Heart right ventricle (tissue), 16 donors: ENCODE measurements at regions not wholly inside any gene's neighbourhood (a gene's known extent, or its start where the extent isn't known, plus 50 kb on each side); places are given as distances from the start of the nearest gene placed in this dataset.

Source experiments
- ATAC-seq, 8 donors: fragments of 200-7000 bp; cut with Tn5 transposase; one replicate each; pipeline ENCODE4 v1.9.1; 2020; ENCODE audit warnings: mild to moderate bottlenecking in 8 of 8, moderate library complexity in 8 of 8, moderate number of reproducible peaks in 1 of 8
- DNase-seq, 2 donors: peaks; one replicate each; pipeline ENCODE4 v3.0.0-alpha.2; 2020
- H3K27ac ChIP-seq, 10 donors: fragments of 200-600 bp; sonication (generic) in 2 of 10; one replicate each; pipeline versions ENCODE4 v1.5.0 to v1.8.0; 2020 to 2022; ENCODE audit warnings: mild to moderate bottlenecking in 3 of 10
- H3K27me3 ChIP-seq, 7 donors: fragments of 200-600 bp; one replicate each; pipeline ENCODE4 v1.8.0; 2021 to 2022; ENCODE audit warnings: mild to moderate bottlenecking in 2 of 7
- H3K36me3 ChIP-seq, 9 donors: fragments of 200-600 bp; sonication (generic) in 1 of 9; one replicate each; pipeline versions ENCODE4 v1.5.0 to v1.8.0; 2020 to 2022; ENCODE audit warnings: mild to moderate bottlenecking in 2 of 9
- H3K4me1 ChIP-seq, 9 donors: fragments of 200-600 bp; sonication (generic) in 1 of 9; one replicate each; pipeline versions ENCODE4 v1.5.0 to v1.8.0; 2020 to 2022; ENCODE audit warnings: mild to moderate bottlenecking in 4 of 9
- H3K4me3 ChIP-seq, 10 donors: fragments of 200-600 bp; sonication (generic) in 2 of 10; one replicate each; pipeline versions ENCODE4 v1.5.0 to v1.8.0; 2020 to 2022; ENCODE audit warnings: mild to moderate bottlenecking in 7 of 10, moderate library complexity in 2 of 10
- H3K9me3 ChIP-seq, 11 donors: fragments of 200-600 bp in 10 of 11; sonication (generic) in 2 of 11; one replicate each; pipeline versions ENCODE4 v1.5.0 to v1.8.0; 2013 to 2022; ENCODE audit warnings: mild to moderate bottlenecking in 2 of 11, control low read depth in 1 of 11, moderate library complexity in 1 of 11
- WGBS, 2 donors: extraction: QIAGEN DNeasy Blood & Tissue Kit; methylation state at CpG; one replicate each; pipeline ENCODE4 v1.1.7; 2013; ENCODE audit warnings: inconsistent platforms in 1 of 2; 5-methylcytosine and 5-hydroxymethylcytosine counted together
- intact Hi-C, 10 donors: fragments of 100-400 bp; cut with DNase I; formaldehyde crosslinking; loops; one replicate each; pipeline versions ENCODE4 v1.11.1 to v1.14.2; 2022
- TF ChIP-seq, protein P1 (sequence below), 9 donors: fragments of 200-600 bp; sonication (generic) in 2 of 9; IDR thresholded peaks; one replicate each; pipeline versions ENCODE4 v1.5.0 to v1.8.0; 2021 to 2022; ENCODE audit warnings: antibody characterized with exemption in 9 of 9, mild to moderate bottlenecking in 5 of 9, moderate library complexity in 1 of 9
- donor health status: Arrhythmogenic right ventricular cardiomyopathy.
- donor health status: ischemic (EF 13 %, LVEDD 7.1; RV severe dilation, severe dysfunction).
- donor health status: healthy with polysubstance abuse.
- donor health status: DM: no; HTN: yes; CAD: no.
- donor health status: DM: no; HTN: no; CAD: no.
- donor health status: ischemic (EF 25% LVEDD 6.9; RV normal size, moderate dysfunction).
- donor health status: ischemic (EF 25% LVEDD 5.7; RV mildly dilated, moderate dysfunction).
- donor health status: healthy.
- donor health status: DM: yes; HTN: yes; CAD: no.
- donor health status: Ischemic cardiomyopathy.
- donor health status: ischemic (EF 35%, LVEDD 5.7; RV mildly dilated, moderate dysfunction).
- donor health status: nonischemic (EF 11% LVEDD 7.7; RV severe dilation, severe dysfunction).
- donor health status: DM: yes; HTN: yes; CAD: no.
- donor health status: PGD.
- donor health status: ischemic (EF 29% LVEDD 5.4; RV normal size, mild dysfunction).
- donor health status: nonischemic (EF 23%, LVEDD 6.1; RV moderate dilation, normal function).

DNA sequence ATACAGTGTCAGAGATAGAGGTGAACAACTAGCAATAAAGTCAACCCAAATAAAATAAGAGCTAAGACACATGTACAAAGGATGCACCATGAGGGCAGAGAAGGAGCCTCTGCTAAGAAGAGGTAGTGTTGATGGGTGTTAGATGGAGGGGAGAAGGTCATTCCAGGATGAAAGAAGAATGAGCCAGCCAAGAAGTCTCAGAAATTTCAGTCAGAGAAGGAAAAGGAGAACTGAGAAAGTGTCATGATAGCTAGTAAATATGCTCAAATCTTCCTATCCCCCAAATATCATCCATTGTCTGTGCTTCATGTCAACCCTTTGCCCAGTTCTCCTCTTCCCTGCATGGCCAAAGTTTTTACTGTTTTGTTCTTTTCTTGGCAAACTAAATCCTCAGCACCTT is 225.2 kb upstream of the BTG1 start:
- TF ChIP-seq, protein P1, sequence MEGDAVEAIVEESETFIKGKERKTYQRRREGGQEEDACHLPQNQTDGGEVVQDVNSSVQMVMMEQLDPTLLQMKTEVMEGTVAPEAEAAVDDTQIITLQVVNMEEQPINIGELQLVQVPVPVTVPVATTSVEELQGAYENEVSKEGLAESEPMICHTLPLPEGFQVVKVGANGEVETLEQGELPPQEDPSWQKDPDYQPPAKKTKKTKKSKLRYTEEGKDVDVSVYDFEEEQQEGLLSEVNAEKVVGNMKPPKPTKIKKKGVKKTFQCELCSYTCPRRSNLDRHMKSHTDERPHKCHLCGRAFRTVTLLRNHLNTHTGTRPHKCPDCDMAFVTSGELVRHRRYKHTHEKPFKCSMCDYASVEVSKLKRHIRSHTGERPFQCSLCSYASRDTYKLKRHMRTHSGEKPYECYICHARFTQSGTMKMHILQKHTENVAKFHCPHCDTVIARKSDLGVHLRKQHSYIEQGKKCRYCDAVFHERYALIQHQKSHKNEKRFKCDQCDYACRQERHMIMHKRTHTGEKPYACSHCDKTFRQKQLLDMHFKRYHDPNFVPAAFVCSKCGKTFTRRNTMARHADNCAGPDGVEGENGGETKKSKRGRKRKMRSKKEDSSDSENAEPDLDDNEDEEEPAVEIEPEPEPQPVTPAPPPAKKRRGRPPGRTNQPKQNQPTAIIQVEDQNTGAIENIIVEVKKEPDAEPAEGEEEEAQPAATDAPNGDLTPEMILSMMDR (IDR thresholded peaks at IDR 0.05): no peak
- Histone ChIP-seq H3K4me3 (no peak overlapping the region), H3K4me1 (no peaks in the 10 kb centered on the region), H3K27ac (no peak overlapping the region), H3K36me3 (no peaks in the 10 kb centered on the region), H3K9me3 (no peaks in the 10 kb centered on the region), H3K27me3 (no peaks in the 10 kb centered on the region)
- intact Hi-C loops: no loop called here
- DNase-seq: no peak
- no peak for ATAC-seq

DNA sequence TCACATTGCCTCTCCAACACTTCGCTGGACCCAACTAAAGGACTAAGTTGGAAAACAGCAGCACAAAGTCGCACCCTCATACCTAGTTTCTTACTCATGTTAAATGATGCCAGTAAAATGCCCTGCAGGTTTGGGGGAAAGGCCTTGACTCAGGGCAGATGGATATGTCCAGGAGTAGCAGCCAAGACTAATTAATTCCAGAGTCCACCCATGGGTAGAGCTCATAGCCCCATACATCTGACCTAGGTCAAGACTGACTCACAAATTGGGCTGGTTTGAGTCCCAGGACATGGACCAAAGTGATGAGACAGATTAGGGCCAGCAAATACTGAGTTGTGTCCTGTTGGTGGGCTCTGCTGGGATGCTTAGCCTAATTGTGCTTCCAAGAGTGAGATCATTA is 224.0 kb upstream of the BTG1 start:
- ATAC-seq: peak in 2 of 8 donors; percentile 25 to 55
- Histone ChIP-seq H3K9me3 (no peaks in the 10 kb centered on the region), H3K27me3 (no peaks in the 10 kb centered on the region), H3K4me1 (peaks cover 0 to 6% (median 0%) of the 10 kb centered on the region in 9 donors), H3K4me3 (no peak overlapping the region), H3K36me3 (no peaks in the 10 kb centered on the region), H3K27ac (no peak overlapping the region)
- no peak for DNase-seq
- intact Hi-C loops: no loop called here
- WGBS, 2 donors: 93 to 96% methylated on average over 2 of the region's 2 CpGs
- TF ChIP-seq, protein P1 (IDR thresholded peaks at IDR 0.05): no peak

DNA sequence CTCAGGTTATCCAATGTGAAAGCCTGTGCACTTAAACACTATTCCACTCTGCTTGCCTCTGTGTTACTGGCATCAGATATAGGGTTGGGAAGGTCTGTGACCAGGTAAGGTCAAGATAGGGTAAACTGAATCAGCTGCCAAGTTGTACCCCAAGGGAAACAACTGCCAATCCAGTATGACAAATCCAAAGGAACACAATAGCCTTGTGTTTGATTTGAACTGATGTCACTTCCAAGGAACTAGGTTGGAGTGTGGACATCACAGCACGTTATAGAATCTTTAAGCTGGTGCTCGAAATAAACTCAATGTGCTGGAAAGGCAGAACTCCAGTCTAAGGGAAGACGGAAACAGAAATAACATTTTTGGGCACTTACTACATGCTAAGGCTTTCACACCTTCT is 223.4 kb upstream of the BTG1 start:
- H3K4me3 ChIP-seq: no peak overlapping the region
- no peaks in the 10 kb centered on the region for H3K36me3 ChIP-seq
- intact Hi-C loops: no loop called here
- no peaks in the 10 kb centered on the region for H3K9me3 ChIP-seq
- DNase-seq (no peak), ATAC-seq (no peak)
- 86 to 92% methylated on average over 3 of the region's 3 CpGs for WGBS, 2 donors
- no peaks in the 10 kb centered on the region for H3K27me3 ChIP-seq
- H3K27ac ChIP-seq: no peak overlapping the region
- peaks cover 0 to 12% (median 0%) of the 10 kb centered on the region in 9 donors for H3K4me1 ChIP-seq
- TF ChIP-seq, protein P1 (IDR thresholded peaks at IDR 0.05): no peak

GRCh38 chr12:92365836-92366235 is 220.2 kb upstream of the BTG1 start:
- no peaks in the 10 kb centered on the region for H3K36me3 ChIP-seq
- TF ChIP-seq, protein P1 (IDR thresholded peaks at IDR 0.05): no peak
- intact Hi-C loops: no loop called here
- peaks cover 0 to 29% (median 10%) of the 10 kb centered on the region in 9 donors for H3K4me1 ChIP-seq
- no peaks in the 10 kb centered on the region for H3K27me3 ChIP-seq
- 93 to 95% methylated on average over 2 of the region's 2 CpGs for WGBS, 2 donors
- H3K9me3 ChIP-seq: no peaks in the 10 kb centered on the region
- no peak for DNase-seq
- no peak overlapping the region for H3K27ac ChIP-seq
- no peak for ATAC-seq
- H3K4me3 ChIP-seq: no peak overlapping the region

DNA sequence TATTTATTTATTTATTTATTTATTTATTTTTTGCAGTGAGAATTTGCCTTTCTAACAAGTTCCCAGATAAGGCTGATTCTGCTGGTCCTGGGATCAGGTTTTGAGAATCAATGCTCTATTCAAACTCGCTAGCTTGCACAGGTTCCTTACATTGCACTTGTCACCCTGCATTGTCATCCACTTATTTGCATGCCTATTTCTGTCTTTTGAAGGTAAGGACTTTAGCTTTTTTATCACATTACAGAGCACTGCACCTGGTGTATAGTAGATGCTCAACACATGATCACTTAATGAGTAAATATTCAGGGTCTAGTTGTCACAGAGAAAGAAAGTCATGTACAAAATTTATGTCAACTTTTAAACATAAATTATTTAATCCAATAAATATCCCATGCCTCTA is 219.7 kb upstream of the BTG1 start:
- whole genome bisulfite sequencing, 2 donors: 97 to 100% methylated on average over 1 of the region's 1 CpG
- DNase-seq (no peak), ATAC-seq (no peak)
- intact Hi-C loops: no loop called here
- no peak overlapping the region for H3K4me3 ChIP-seq
- H3K27ac ChIP-seq: no peak overlapping the region
- H3K9me3 ChIP-seq: no peaks in the 10 kb centered on the region
- H3K4me1 ChIP-seq: peaks cover 0 to 29% (median 10%) of the 10 kb centered on the region in 9 donors
- no peaks in the 10 kb centered on the region for H3K36me3 ChIP-seq
- H3K27me3 ChIP-seq: no peaks in the 10 kb centered on the region
- TF ChIP-seq, protein P1 (IDR thresholded peaks at IDR 0.05): no peak
